GM18951 (cell line): ENCODE measurements at regions not wholly inside any gene's neighbourhood (a gene's known extent, or its start where the extent isn't known, plus 50 kb on each side); places are given as distances from the start of the nearest gene placed in this dataset.

ENCODE experiments used
- POLR2A ChIP-seq: IDR thresholded peaks from 4 replicates; pipeline ENCODE4 v1.6.1; 2011; ENCODE audit warnings: mild to moderate bottlenecking; ENCODE audit not compliant: insufficient read length, insufficient read depth; ENCODE audit errors: extremely low read depth
- in situ Hi-C: fragments of 300-500 bp; cut with MboI; formaldehyde crosslinking; loops from one replicate; pipeline ENCODE4 v1.12.0; 2022; ENCODE audit warnings: low sequenced_read_pairs, mixed read lengths, inconsistent platforms; ENCODE audit not compliant: unreplicated experiment

GRCh38 chr5:146971401-146971800, 92.8 kb upstream of the PPP2R2B start:
- in situ Hi-C loops = no loop called here
- no peak for TF ChIP-seq POLR2A

- no peak for TF ChIP-seq POLR2A
- in situ Hi-C loops = no loop called here
Observed at GRCh38 chr5:146986469-146986868, 107.9 kb upstream of the PPP2R2B start.

- TF ChIP-seq POLR2A = no peak
- in situ Hi-C loops = no loop called here
Observed at GRCh38 chr5:146993876-146994530, 115.4 kb upstream of the PPP2R2B start.

- in situ Hi-C loops = no loop called here
- TF ChIP-seq POLR2A = no peak
Observed at GRCh38 chr5:146995878-146996277, 117.3 kb upstream of the PPP2R2B start.

DNA sequence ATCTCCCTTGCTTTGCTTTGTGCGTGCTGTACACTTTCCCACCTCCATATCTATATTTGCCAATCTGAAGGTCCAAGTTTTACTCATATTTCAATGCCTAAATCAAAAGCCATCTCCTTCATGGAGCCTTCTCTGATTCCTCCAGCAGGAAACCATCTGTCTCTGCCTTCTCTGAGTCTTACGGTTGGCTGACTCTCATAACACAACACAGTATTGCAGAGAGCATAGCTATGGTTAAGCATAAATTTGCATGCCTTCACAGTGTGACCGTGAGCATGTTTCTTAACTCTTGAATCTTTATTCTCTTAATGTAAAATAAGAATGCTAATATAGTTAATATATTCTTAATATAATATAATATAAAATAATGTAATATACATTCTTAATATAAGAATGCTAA, 136.8 kb upstream of the PPP2R2B start:
- TF ChIP-seq POLR2A = no peak

DNA sequence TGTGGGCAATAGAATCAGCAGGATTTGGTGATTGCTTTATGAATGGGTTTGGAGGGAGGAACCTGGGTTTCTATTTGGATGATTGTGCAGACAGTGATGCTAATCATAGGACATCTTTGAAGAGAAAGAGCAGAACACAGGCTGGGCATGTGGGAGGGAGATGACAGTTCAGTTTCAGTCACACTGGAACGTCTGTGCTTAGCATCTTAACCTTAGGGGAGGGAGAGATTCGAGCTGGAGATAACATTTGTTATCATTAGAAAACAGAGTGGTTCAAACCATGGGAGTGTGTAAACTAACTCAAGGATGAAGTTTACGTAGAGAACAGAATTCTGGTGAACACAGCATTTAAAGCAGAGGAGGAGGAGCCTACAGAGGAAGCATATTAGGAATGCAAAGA, 138.6 kb upstream of the PPP2R2B start:
- TF ChIP-seq POLR2A = no peak
- in situ Hi-C loops = no loop called here

More for the DNA sequence above, 136.8 kb upstream of the PPP2R2B start:
- in situ Hi-C loops = no loop called here

DNA sequence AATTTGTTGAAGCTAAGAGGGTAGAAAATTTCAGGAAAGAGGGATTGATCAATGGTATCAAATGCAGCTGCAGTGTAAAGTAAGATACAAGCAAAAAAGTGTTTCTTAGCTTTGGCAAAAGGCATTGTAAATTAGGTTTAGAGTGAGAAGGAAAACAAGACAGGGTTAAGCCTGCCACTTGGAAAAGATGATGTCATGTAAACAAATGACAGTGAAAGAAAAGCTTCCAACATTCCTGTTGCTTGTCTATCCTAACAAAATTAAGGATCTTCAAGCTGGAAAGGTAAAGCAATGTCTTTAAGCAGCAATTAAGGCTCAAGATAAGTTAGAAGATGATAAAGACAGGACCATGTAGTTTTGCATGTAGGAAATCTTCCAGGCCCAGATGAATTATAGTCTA, 139.1 kb upstream of the PPP2R2B start:
- TF ChIP-seq POLR2A = no peak
- in situ Hi-C loops = no loop called here

DNA sequence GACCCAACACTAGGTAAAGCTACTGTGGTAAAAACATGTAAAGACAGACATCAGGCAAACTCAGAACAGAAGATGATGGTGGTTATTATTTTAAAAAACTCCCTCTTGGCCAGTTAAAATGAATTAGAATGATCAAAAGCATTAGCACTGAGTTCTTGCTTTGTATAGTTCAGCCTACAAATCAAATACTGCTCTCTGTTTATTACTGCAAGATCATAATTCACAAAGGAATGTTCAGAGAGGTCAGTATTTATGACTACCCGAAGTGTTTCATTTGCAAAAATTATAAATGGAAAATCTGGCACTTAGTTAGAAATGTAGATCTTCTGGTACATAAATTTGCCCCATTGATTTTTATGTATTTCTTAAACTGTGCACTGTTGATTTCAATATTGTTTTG, 140.3 kb upstream of the PPP2R2B start:
- TF ChIP-seq POLR2A = no peak
- in situ Hi-C loops = no loop called here

DNA sequence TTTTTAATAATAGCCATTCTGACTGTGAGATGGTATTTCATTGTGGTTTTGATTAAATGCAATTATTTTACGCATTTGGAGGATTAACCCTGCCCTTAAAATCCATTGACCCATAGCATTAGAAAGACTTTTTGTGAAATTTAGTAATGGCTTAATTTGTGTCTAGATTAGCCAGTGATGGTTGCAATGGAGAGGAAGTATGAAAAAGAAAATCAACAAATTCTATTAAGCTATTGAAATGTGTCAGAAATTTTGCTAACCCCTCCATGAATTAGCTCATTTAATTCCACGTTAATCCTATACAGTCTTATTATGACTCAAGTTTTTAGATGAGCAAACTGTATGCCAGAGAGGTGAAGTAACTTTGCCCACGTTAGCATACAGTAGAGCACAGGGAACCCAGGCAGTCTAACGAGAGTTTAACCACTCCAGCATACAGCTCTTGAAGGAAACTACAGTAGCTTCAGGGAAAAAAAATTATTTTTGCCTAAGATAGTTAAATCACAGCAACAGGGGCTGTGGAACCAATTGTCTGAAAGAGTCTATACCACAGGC, 158.2 kb upstream of the PPP2R2B start:
- no peak for TF ChIP-seq POLR2A
- in situ Hi-C loops = no loop called here

DNA sequence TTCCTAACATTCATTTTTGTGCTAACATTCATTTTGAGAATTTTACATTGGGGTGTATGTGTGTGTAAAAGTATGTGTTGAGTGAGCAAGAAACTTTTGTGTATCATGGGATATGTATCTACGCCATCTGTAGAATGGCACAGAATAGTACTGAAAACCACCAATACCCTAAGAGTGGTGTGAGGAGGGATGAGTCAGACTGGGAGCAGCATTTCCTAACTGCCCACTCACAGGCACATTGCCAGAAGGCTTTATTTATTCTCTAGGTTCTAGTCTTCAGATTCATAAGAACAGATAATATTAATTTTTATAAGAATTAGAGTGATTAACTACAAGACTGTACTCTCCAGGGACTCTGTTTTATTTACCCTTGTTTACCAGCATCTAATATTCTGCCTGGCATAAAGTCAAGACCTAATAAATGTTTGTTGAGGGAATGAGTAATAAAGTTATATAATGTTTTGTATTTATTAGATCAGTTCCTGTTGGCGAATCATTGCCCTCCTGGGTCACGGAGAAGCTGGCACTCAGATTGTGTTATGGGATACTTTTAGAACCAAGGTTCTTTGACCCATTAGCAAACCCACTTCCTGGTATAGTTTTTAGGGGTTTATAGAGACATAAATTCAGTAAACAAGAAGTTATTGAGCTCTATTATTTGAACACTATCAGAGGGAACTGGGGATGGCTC, 159.1 kb upstream of the PPP2R2B start:
- no peak for TF ChIP-seq POLR2A
- in situ Hi-C loops = no loop called here

GRCh38 chr5:147040856-147041255, 162.3 kb upstream of the PPP2R2B start:
- in situ Hi-C loops = no loop called here
- TF ChIP-seq POLR2A = no peak

- in situ Hi-C loops = no loop called here
- no peak for TF ChIP-seq POLR2A
Observed at GRCh38 chr5:147044572-147045273, 166.2 kb upstream of the PPP2R2B start.

- in situ Hi-C loops = no loop called here
- TF ChIP-seq POLR2A = no peak
Observed at GRCh38 chr5:147045290-147045689, 166.7 kb upstream of the PPP2R2B start.
